Cardiac muscle cell (in vitro differentiated cells and primary cell): ENCODE measurements at regions not wholly inside any gene's neighbourhood (a gene's known extent, or its start where the extent isn't known, plus 50 kb on each side); places are given as distances from the start of the nearest gene placed in this dataset.

Experiments used
- DNase-seq, 2 donors: peaks; one replicate each; pipeline versions ENCODE4 v3.0.0 to v3.0.0-alpha.2; 2010 to 2017; ENCODE audit warnings: low read depth in 1 of 2, low spot score in 1 of 2
- H3K27ac ChIP-seq: fragments of 200-600 bp; sonication (generic); 2 replicates; pipeline ENCODE4 v1.5.1; 2016
- H3K27me3 ChIP-seq: fragments of 200-600 bp; sonication (generic); 2 replicates; pipeline ENCODE4 v1.6.0; 2016; ENCODE audit warnings: control low read depth
- H3K36me3 ChIP-seq: fragments of 200-600 bp; sonication (generic); 2 replicates; pipeline ENCODE4 v1.5.1; 2016; ENCODE audit warnings: control low read depth
- H3K4me1 ChIP-seq: fragments of 200-600 bp; sonication (generic); 2 replicates; pipeline ENCODE4 v1.8.1; 2017; ENCODE audit warnings: low read depth, mild to moderate bottlenecking, mixed run types
- H3K4me3 ChIP-seq: fragments of 200-600 bp; sonication (generic); 2 replicates; pipeline ENCODE4 v1.5.1; 2016; ENCODE audit warnings: mild to moderate bottlenecking
- H3K9me3 ChIP-seq: fragments of 200-600 bp; sonication (generic); 2 replicates; pipeline ENCODE4 v1.5.1; 2017; ENCODE audit warnings: low read depth, mild to moderate bottlenecking, control low read depth
- CTCF ChIP-seq: IDR thresholded peaks from 2 replicates; pipeline ENCODE4 v1.5.1; 2012; ENCODE audit warnings: low read depth, mild to moderate bottlenecking, low read length

DNA sequence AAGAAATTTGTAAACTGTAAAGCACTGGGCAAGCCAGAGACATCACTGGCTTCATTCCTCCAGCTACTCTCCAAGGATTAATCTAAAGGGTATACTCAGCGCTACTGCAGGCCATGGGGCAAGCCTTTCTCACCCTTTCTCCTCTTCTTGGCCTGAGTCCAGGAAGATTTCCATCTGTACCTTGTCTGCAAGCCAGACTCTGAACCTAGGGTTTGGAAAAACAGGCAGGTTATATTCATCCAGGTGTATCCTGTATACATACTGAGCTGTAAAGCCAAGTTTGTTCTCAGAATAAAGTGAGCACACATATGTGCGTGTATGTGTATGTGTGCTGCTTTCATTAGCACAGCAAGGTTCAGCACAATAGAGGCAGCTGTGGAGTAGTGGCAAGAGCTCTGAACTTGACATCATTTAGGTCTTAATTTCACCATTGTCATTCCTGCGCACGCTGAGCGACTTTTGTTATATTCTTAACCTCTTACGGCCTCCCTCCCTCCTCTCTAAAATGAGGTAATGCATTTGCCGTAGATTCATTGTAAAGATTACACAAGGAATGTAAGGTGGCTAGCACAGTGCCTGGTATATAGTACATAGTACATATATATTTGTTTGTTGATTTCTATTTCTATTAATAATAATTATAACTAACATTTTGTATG lies 128.1 kb upstream of the JUN start:
- Histone ChIP-seq H3K4me1 (no peaks in the 10 kb centered on the region), H3K4me3 (no peak overlapping the region), H3K36me3 (no peaks in the 10 kb centered on the region), H3K27ac (no peak overlapping the region), H3K9me3 (no peaks in the 10 kb centered on the region), H3K27me3 (no peaks in the 10 kb centered on the region)
- no peak for TF ChIP-seq CTCF
- DNase-seq = no peak

DNA sequence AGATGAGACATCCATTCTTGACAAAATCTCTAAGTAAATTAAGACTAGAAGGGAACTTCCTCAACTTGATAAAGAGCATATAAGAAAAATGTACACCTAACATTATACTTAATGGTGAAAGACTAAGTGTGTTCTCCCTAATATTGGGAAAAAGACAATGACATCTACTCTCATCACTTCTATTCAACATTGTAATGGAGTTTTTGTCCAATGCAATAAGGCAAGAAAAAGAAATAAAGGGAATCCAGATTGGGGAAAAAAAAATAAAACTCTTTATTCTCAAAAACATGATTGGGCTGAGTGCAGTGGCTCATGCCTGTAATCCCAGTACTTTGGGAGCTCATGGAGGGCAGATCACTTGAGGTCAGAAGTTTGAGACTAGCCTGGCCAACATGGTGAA lies 131.1 kb upstream of the JUN start:
- Histone ChIP-seq H3K9me3 (no peaks in the 10 kb centered on the region), H3K27ac (no peak overlapping the region), H3K4me1 (no peaks in the 10 kb centered on the region), H3K4me3 (no peak overlapping the region), H3K27me3 (no peaks in the 10 kb centered on the region), H3K36me3 (no peaks in the 10 kb centered on the region)
- no peak for TF ChIP-seq CTCF
- DNase-seq = no peak

GRCh38 chr1:58917436-58917835 lies 133.6 kb upstream of the JUN start:
- no peak for TF ChIP-seq CTCF
- H3K36me3 ChIP-seq = no peaks in the 10 kb centered on the region
- no peak overlapping the region for H3K4me3 ChIP-seq
- no peaks in the 10 kb centered on the region for H3K9me3 ChIP-seq
- H3K27ac ChIP-seq = no peak overlapping the region
- DNase-seq = no peak
- H3K4me1 ChIP-seq = peaks cover 2% of the 10 kb centered on the region
- no peaks in the 10 kb centered on the region for H3K27me3 ChIP-seq

DNA sequence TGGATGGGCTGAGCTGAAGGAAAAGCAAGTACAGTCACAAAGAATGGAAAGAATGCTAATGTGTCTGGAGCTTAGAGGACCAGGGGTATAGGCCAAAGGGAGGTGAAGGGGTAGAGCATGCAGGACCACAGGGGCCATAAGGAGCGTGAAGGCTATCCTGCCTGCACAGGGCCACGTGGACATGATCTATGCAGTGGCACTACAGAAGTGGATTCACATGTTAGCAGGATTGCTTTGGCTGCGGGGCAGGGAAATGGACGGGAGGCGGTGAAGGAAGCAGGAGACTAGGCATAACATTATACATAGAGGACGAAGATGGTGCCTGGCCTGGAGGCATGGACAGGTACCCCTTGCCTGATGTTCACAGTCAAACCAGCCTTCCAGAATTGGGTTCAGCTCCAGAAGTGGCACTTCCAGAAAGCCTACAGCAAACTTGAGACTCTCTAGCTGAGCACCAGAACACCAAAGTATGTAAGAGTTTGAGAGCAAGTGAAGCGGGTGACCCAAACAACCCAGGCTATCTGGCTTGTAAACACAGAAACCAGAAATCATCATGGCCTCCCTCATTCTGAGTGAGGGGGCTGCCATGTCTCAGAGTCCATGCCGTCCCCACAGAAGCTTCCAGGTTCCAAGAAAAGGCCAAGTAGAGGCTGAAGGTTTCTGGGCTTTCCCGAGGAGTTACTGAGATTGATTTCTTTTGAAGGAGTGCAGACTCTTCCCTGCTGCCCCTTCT lies 135.5 kb upstream of the JUN start:
- no peak overlapping the region for H3K27ac ChIP-seq
- H3K36me3 ChIP-seq = no peaks in the 10 kb centered on the region
- H3K9me3 ChIP-seq = no peaks in the 10 kb centered on the region
- no peak overlapping the region for H3K4me3 ChIP-seq
- peaks cover 6% of the 10 kb centered on the region for H3K4me1 ChIP-seq
- DNase-seq = no peak
- H3K27me3 ChIP-seq = no peaks in the 10 kb centered on the region
- no peak for TF ChIP-seq CTCF

DNA sequence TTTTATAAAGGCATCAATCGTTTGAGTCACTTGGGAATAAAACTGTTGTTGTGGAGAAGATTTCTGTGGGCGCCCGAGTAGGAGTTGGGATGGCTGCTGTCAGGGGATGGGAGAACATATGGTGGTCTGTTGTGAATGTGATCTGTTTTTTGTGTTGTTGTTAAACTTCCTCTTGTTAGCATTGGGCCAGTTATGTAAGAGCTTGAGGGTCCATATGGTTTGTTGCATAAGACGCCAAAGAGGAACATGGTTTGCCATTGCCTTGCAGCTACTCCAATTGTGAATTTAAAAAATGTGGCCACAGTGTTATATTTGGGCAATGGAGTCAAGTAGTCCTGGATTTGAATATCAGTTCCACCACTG lies 136.1 kb upstream of the JUN start:
- H3K9me3 ChIP-seq = no peaks in the 10 kb centered on the region
- peaks cover 6% of the 10 kb centered on the region for H3K4me1 ChIP-seq
- no peaks in the 10 kb centered on the region for H3K27me3 ChIP-seq
- no peak overlapping the region for H3K27ac ChIP-seq
- TF ChIP-seq CTCF = no peak
- no peaks in the 10 kb centered on the region for H3K36me3 ChIP-seq
- no peak overlapping the region for H3K4me3 ChIP-seq
- DNase-seq = no peak
